ENCODE measurements at regions not wholly inside any gene's neighbourhood (a gene's known extent, or its start where the extent isn't known, plus 50 kb on each side); places are given as distances from the start of the nearest gene placed in this dataset.
"Not testable (repeated sequence)": the region's sequence is repeated elsewhere in the genome, so short reads cannot be mapped to it uniquely, and the experiment has no call there.

- not testable (repeated sequence) for TF ChIP-seq CTCF, POLR2A (IDR thresholded peaks at IDR 0.05)
Observed at GRCh38 chr7:150081865-150082264, 208.1 kb downstream of the ATP6V0E2 start.
